GM06990 (cell line): ENCODE measurements at regions not wholly inside any gene's neighbourhood (a gene's known extent, or its start where the extent isn't known, plus 50 kb on each side); places are given as distances from the start of the nearest gene placed in this dataset.

Experiments used
- DNase-seq: peaks from one replicate; pipeline ENCODE4 v3.0.0-alpha.2; 2011; ENCODE audit not compliant: insufficient read length; ENCODE audit errors: extremely low read depth
- H3K27me3 ChIP-seq: replicated peaks from 2 replicates; pipeline ENCODE4 v1.6.0; 2011; ENCODE audit warnings: low read length; ENCODE audit not compliant: control insufficient read depth, insufficient read depth
- H3K36me3 ChIP-seq: 2 replicates; pipeline ENCODE4 v1.5.1; 2011; ENCODE audit warnings: low read length; ENCODE audit not compliant: control insufficient read depth, insufficient read depth
- H3K4me3 ChIP-seq: replicated peaks from 2 replicates; pipeline ENCODE4 v1.5.1; 2011; ENCODE audit warnings: low read depth, mild to moderate bottlenecking, control low read depth, low read length
- CTCF ChIP-seq: IDR thresholded peaks from 2 replicates; pipeline ENCODE4 v1.5.1; 2011; ENCODE audit warnings: low read length, control low read depth, mild to moderate bottlenecking, inconsistent platforms; ENCODE audit not compliant: insufficient read depth, poor library complexity, severe bottlenecking

- Histone ChIP-seq H3K27me3 (no peaks in the 10 kb centered on the region), H3K4me3 (no peak overlapping the region), H3K36me3 (no peaks in the 10 kb centered on the region)
- no peak for TF ChIP-seq CTCF
- DNase-seq: no peak
Observed at GRCh38 chr13:95368998-95369397, 67.7 kb upstream of the ABCC4 start.

- Histone ChIP-seq H3K27me3 (no peaks in the 10 kb centered on the region), H3K36me3 (no peaks in the 10 kb centered on the region), H3K4me3 (no peak overlapping the region)
- DNase-seq: no peak
- TF ChIP-seq CTCF: no peak
Observed at GRCh38 chr13:95375706-95376105, 74.5 kb upstream of the ABCC4 start.

- H3K27me3 ChIP-seq: no peaks in the 10 kb centered on the region
- no peaks in the 10 kb centered on the region for H3K36me3 ChIP-seq
- DNase-seq: no peak
- TF ChIP-seq CTCF: no peak
- H3K4me3 ChIP-seq: no peak overlapping the region
Observed at GRCh38 chr13:95378603-95379002, 77.4 kb upstream of the ABCC4 start.

- no peak overlapping the region for H3K4me3 ChIP-seq
- peak; percentile 70 for DNase-seq
- no peaks in the 10 kb centered on the region for H3K27me3 ChIP-seq
- no peaks in the 10 kb centered on the region for H3K36me3 ChIP-seq
- TF ChIP-seq CTCF: peak; percentile 70
Observed at GRCh38 chr13:95380468-95381211, 79.4 kb upstream of the ABCC4 start.

- no peak for TF ChIP-seq CTCF
- H3K4me3 ChIP-seq: no peak overlapping the region
- DNase-seq: no peak
- no peaks in the 10 kb centered on the region for H3K36me3 ChIP-seq
- H3K27me3 ChIP-seq: no peaks in the 10 kb centered on the region
Observed at GRCh38 chr13:95381212-95381527, 79.9 kb upstream of the ABCC4 start.

GRCh38 chr13:95382411-95382810 is 81.2 kb upstream of the ABCC4 start:
- H3K4me3 ChIP-seq: no peak overlapping the region
- no peaks in the 10 kb centered on the region for H3K27me3 ChIP-seq
- H3K36me3 ChIP-seq: no peaks in the 10 kb centered on the region
- no peak for TF ChIP-seq CTCF
- DNase-seq: no peak
